H1 (cell line): ENCODE measurements at regions not wholly inside any gene's neighbourhood (a gene's known extent, or its start where the extent isn't known, plus 50 kb on each side); places are given as distances from the start of the nearest gene placed in this dataset.

Experiments used
- CTCF ChIA-PET: fragments of 300-600 bp; sonication (Branson Sonifier 250); formaldehyde crosslinking; loops from one replicate; lab custom pipeline; 2021; ENCODE audit not compliant: partially characterized antibody; lab: Charles Lee
- POLR2A ChIA-PET: fragments of 300-600 bp; sonication (Branson Sonifier 250); formaldehyde crosslinking; loops from one replicate; lab custom pipeline; 2021; ENCODE audit warnings: inconsistent platforms; ENCODE audit not compliant: partially characterized antibody; lab: Charles Lee
- DNase-seq, 2 experiments: peaks; one replicate each; pipeline versions ENCODE4 v3.0.0 to v3.0.0-alpha.2; 2010 to 2022; ENCODE audit warnings: low spot score in 2 of 2, low read depth in 1 of 2, mixed read lengths in 1 of 2
- FAIRE-seq: peaks from 2 replicates; lab custom pipeline; 2011; peaks lifted over from hg19 to GRCh38; lab: Jason Lieb, UNC
- H2AFZ ChIP-seq: 2 replicates; pipeline ENCODE4 v1.8.1; 2012; ENCODE audit warnings: low read length, inconsistent platforms
- H2AK5ac ChIP-seq: 2 replicates; pipeline ENCODE4 v1.6.1; 2013; ENCODE audit warnings: low read depth, low read length
- H2BK120ac ChIP-seq: replicated peaks from 2 replicates; pipeline ENCODE3; 2013; ENCODE audit warnings: low read depth, low read length, inconsistent platforms
- H2BK12ac ChIP-seq: 2 replicates; pipeline ENCODE4 v1.6.1; 2013; ENCODE audit warnings: low read depth, low read length
- H2BK15ac ChIP-seq: 2 replicates; pipeline ENCODE4 v1.6.1; 2013; ENCODE audit warnings: low read length
- H2BK20ac ChIP-seq: 2 replicates; pipeline ENCODE4 v1.6.1; 2013; ENCODE audit warnings: low read length
- H2BK5ac ChIP-seq: 2 replicates; pipeline ENCODE4 v1.6.1; 2013; ENCODE audit warnings: low read depth, low read length
- H3K14ac ChIP-seq: 2 replicates; pipeline ENCODE4 v1.6.1; 2013; ENCODE audit warnings: inconsistent platforms; ENCODE audit not compliant: insufficient read length
- H3K18ac ChIP-seq: 2 replicates; pipeline ENCODE4 v1.6.1; 2013; ENCODE audit warnings: low read length; ENCODE audit errors: extremely low read depth
- H3K23ac ChIP-seq: 2 replicates; pipeline ENCODE4 v1.6.1; 2013; ENCODE audit warnings: inconsistent platforms; ENCODE audit not compliant: insufficient read length
- H3K23me2 ChIP-seq: 2 replicates; pipeline ENCODE4 v1.6.1; 2013; ENCODE audit warnings: low read depth, low read length
- H3K27ac ChIP-seq: 2 replicates; pipeline ENCODE4 v1.6.1; 2011; ENCODE audit warnings: low read depth, low read length, inconsistent platforms
- H3K27me3 ChIP-seq, 4 experiments: replicated peaks in 1 of 4; 1 replicate in 1 of 4; 2 replicates in 3 of 4; pipeline versions ENCODE4 v1.6.1 to v1.8.1; 2011 to 2013; ENCODE audit warnings: low read length in 3 of 4, mild to moderate bottlenecking in 3 of 4, inconsistent platforms in 2 of 4, mixed read lengths in 2 of 4, moderate library complexity in 1 of 4; ENCODE audit not compliant: control insufficient read depth in 3 of 4, insufficient read depth in 3 of 4; ENCODE audit errors: extremely low read depth in 1 of 4
- H3K36me3 ChIP-seq, 4 experiments: 2 replicates each; pipeline versions ENCODE4 v1.6.1 to v1.8.1; 2011 to 2013; ENCODE audit warnings: mild to moderate bottlenecking in 4 of 4, low read length in 3 of 4, moderate library complexity in 2 of 4, control low read depth in 1 of 4, inconsistent platforms in 1 of 4; ENCODE audit not compliant: insufficient read depth in 4 of 4, control insufficient read depth in 2 of 4
- H3K4ac ChIP-seq: replicated peaks from 2 replicates; pipeline ENCODE3; 2013; ENCODE audit warnings: low read length, low read depth, mixed read lengths, inconsistent platforms; ENCODE audit not compliant: insufficient read length
- H3K4me1 ChIP-seq, 4 experiments: replicated peaks in 1 of 4; 1 replicate in 1 of 4; 2 replicates in 3 of 4; pipeline versions ENCODE4 v1.6.1 to v1.8.1; 2011 to 2013; ENCODE audit warnings: low read length in 3 of 4, inconsistent platforms in 2 of 4, mixed read lengths in 1 of 4; ENCODE audit not compliant: insufficient read depth in 4 of 4, control insufficient read depth in 3 of 4
- H3K4me2 ChIP-seq, 2 experiments: 2 replicates each; pipeline versions ENCODE4 v1.6.1 to v1.8.1; 2011 to 2013; ENCODE audit warnings: low read depth in 2 of 2, low read length in 2 of 2, control low read depth in 1 of 2, inconsistent platforms in 1 of 2, mild to moderate bottlenecking in 1 of 2; ENCODE audit not compliant: insufficient read depth in 1 of 2
- H3K4me3 ChIP-seq, 4 experiments: fragments of 200-600, 300-600 bp in 1 of 4; sonication (generic), shearing (Covaris generic), sonication (Bioruptor Twin) in 1 of 4; 2 replicates each; pipeline versions ENCODE4 v1.5.1 to v1.8.1; 2011 to 2016; ENCODE audit warnings: low read length in 4 of 4, low read depth in 3 of 4, control low read depth in 2 of 4, inconsistent platforms in 2 of 4, mild to moderate bottlenecking in 2 of 4, mixed read lengths in 1 of 4, moderate library complexity in 1 of 4; ENCODE audit not compliant: insufficient read depth in 2 of 4; ENCODE audit errors: extremely low read depth in 1 of 4
- H3K56ac ChIP-seq: replicated peaks from 2 replicates; pipeline ENCODE3; 2013; ENCODE audit warnings: low read depth, mild to moderate bottlenecking, mixed read lengths, low read length, inconsistent platforms; ENCODE audit not compliant: insufficient read length
- H3K79me1 ChIP-seq: 2 replicates; pipeline ENCODE4 v1.6.1; 2013; ENCODE audit warnings: low read depth, low read length, control low read depth
- H3K79me2 ChIP-seq, 2 experiments: 2 replicates each; pipeline versions ENCODE4 v1.6.1 to v1.8.1; 2012 to 2013; ENCODE audit warnings: low read length in 2 of 2, mild to moderate bottlenecking in 2 of 2, inconsistent platforms in 1 of 2; ENCODE audit not compliant: insufficient read depth in 2 of 2, control insufficient read depth in 1 of 2
- H3K9ac ChIP-seq, 4 experiments: replicated peaks in 1 of 4; 1 replicate in 1 of 4; 2 replicates in 3 of 4; pipeline versions ENCODE4 v1.6.1 to v1.8.1; 2011 to 2013; ENCODE audit warnings: low read depth in 3 of 4, low read length in 3 of 4, control low read depth in 2 of 4, mild to moderate bottlenecking in 2 of 4, moderate library complexity in 2 of 4, inconsistent platforms in 1 of 4; ENCODE audit errors: extremely low read depth in 1 of 4
- H3K9me3 ChIP-seq, 2 experiments: 2 replicates each; pipeline versions ENCODE4 v1.6.1 to v1.8.1; 2012 to 2013; ENCODE audit warnings: mild to moderate bottlenecking in 2 of 2, moderate library complexity in 2 of 2, control low read depth in 1 of 2, inconsistent platforms in 1 of 2, low read depth in 1 of 2, low read length in 1 of 2, mixed read lengths in 1 of 2; ENCODE audit not compliant: insufficient read depth in 2 of 2
- H4K20me1 ChIP-seq, 2 experiments: replicated peaks in 1 of 2; 2 replicates each; pipeline versions ENCODE3 to v1.8.1; 2011 to 2013; ENCODE audit warnings: inconsistent platforms in 2 of 2, low read length in 2 of 2, mild to moderate bottlenecking in 1 of 2; ENCODE audit not compliant: insufficient read depth in 2 of 2, control insufficient read depth in 1 of 2
- H4K5ac ChIP-seq: 2 replicates; pipeline ENCODE4 v1.6.1; 2013; ENCODE audit warnings: low read length, low read depth, mixed read lengths, inconsistent platforms; ENCODE audit not compliant: insufficient read length
- H4K8ac ChIP-seq: 2 replicates; pipeline ENCODE4 v1.8.0; 2013; ENCODE audit warnings: mild to moderate bottlenecking, moderate library complexity, low read length, inconsistent platforms; ENCODE audit not compliant: insufficient read depth; ENCODE audit errors: extremely low read depth
- H4K91ac ChIP-seq: replicated peaks from 2 replicates; pipeline ENCODE3; 2013; ENCODE audit warnings: low read length, mixed read lengths, inconsistent platforms; ENCODE audit not compliant: insufficient read length
- BRCA1 ChIP-seq: IDR thresholded peaks from 2 replicates; pipeline ENCODE4 v1.6.1; 2012; ENCODE audit warnings: low read depth, low read length, improper control_type of control experiment
- CHD1 ChIP-seq: IDR thresholded peaks from 2 replicates; pipeline ENCODE4 v1.6.1; 2012; ENCODE audit warnings: low read depth, low read length, improper control_type of control experiment
- CHD2 ChIP-seq: IDR thresholded peaks from 2 replicates; pipeline ENCODE4 v1.6.1; 2012; ENCODE audit warnings: low read length, improper control_type of control experiment
- CTBP2 ChIP-seq: IDR thresholded peaks from 2 replicates; pipeline ENCODE4 v1.7.0; 2011; ENCODE audit warnings: borderline replicate concordance, mild to moderate bottlenecking, moderate library complexity, mixed read lengths, low read length; ENCODE audit not compliant: insufficient read depth, insufficient read length
- EP300 ChIP-seq, 2 experiments: IDR thresholded peaks; 1 replicate in 1 of 2; 2 replicates in 1 of 2; pipeline ENCODE4 v1.6.1; 2011 to 2012; ENCODE audit warnings: low read depth in 2 of 2, low read length in 2 of 2, mild to moderate bottlenecking in 2 of 2, borderline replicate concordance in 1 of 2, inconsistent platforms in 1 of 2, moderate library complexity in 1 of 2
- HDAC6 ChIP-seq: IDR thresholded peaks from one replicate; pipeline ENCODE4 v1.7.1; 2012; ENCODE audit warnings: low read depth, mild to moderate bottlenecking, inconsistent platforms, low read length, moderate library complexity
- RNF2 ChIP-seq: fragments of 200-900, 300-1000 bp; sonication (generic); IDR thresholded peaks from 2 replicates; pipeline ENCODE4 v1.7.1; 2016; ENCODE audit warnings: borderline replicate concordance, low read depth, mild to moderate bottlenecking, antibody characterized with exemption, low read length; ENCODE audit not compliant: poor library complexity, severe bottlenecking; ENCODE audit errors: missing control alignments
- SP1 ChIP-seq: IDR thresholded peaks from 2 replicates; pipeline ENCODE4 v1.6.1; 2011; ENCODE audit warnings: low read depth, low read length
- SP2 ChIP-seq: IDR thresholded peaks from 2 replicates; pipeline ENCODE4 v1.6.1; 2012; ENCODE audit warnings: mild to moderate bottlenecking, low read length, inconsistent platforms
- SRF ChIP-seq: IDR thresholded peaks from 2 replicates; pipeline ENCODE4 v1.6.1; 2011; ENCODE audit warnings: mild to moderate bottlenecking, low read depth, low read length, moderate library complexity
- TBP ChIP-seq: IDR thresholded peaks from 2 replicates; pipeline ENCODE4 v1.6.1; 2011; ENCODE audit warnings: low read depth, low read length, improper control_type of control experiment
- YY1 ChIP-seq: IDR thresholded peaks from 2 replicates; pipeline ENCODE4 v1.6.1; 2011; ENCODE audit warnings: low read depth, mild to moderate bottlenecking, low read length
- WGBS, 2 experiments: shearing (Covaris generic) in 1 of 2; methylation state at CpG; one replicate each; pipeline versions ENCODE4 v1.1.6 to v1.1.7; 2013 to 2015; ENCODE audit warnings: low lambda C conversion rate in 2 of 2, mixed read lengths in 2 of 2, inconsistent platforms in 1 of 2, low coverage in 1 of 2, missing lambda C conversion rate in 1 of 2; ENCODE audit not compliant: insufficient replicate concordance in 2 of 2, insufficient coverage in 1 of 2, insufficient read length in 1 of 2; ENCODE audit errors: extremely low coverage in 1 of 2, missing lambda C conversion rate in 1 of 2; 5-methylcytosine and 5-hydroxymethylcytosine counted together
- TF ChIP-seq, protein P1 (sequence below): IDR thresholded peaks from 2 replicates; pipeline ENCODE4 v1.6.1; 2011; ENCODE audit warnings: low read length, improper control_type of control experiment

- Histone ChIP-seq H2AFZ (no peak overlapping the region), H3K9ac (no peak overlapping the region), H3K56ac (no peak overlapping the region), H3K23me2 (no peaks in the 10 kb centered on the region), H4K5ac (no peak overlapping the region), H3K79me1 (no peaks in the 10 kb centered on the region), H3K4me2 (no peak overlapping the region), H3K18ac (no peak overlapping the region), H2BK12ac (no peak overlapping the region), H4K91ac (no peak overlapping the region), H3K36me3 (no peaks in the 10 kb centered on the region), H4K8ac (no peak overlapping the region), H2BK5ac (no peak overlapping the region), H3K4ac (no peak overlapping the region), H3K4me3 (no peak overlapping the region), H4K20me1 (no peaks in the 10 kb centered on the region), H2BK15ac (no peak overlapping the region), H3K23ac (no peak overlapping the region), H3K14ac (no peak overlapping the region), H3K4me1 (no peaks in the 10 kb centered on the region), H3K9me3 (no peaks in the 10 kb centered on the region), H3K79me2 (no peaks in the 10 kb centered on the region), H2AK5ac (no peak overlapping the region), H3K27me3 (no peaks in the 10 kb centered on the region), H2BK120ac (no peak overlapping the region), H3K27ac (no peak overlapping the region), H2BK20ac (no peak overlapping the region)
- WGBS, 2 experiments: 90% methylated on average over 3 of the region's 3 CpGs; no CpG with 5 or more reads in 1 of the 2 experiments
- FAIRE-seq: no peak
- no peak for DNase-seq
- ChIA-PET POLR2A (no interaction called here), CTCF (interaction anchor here (0.6 kb wide), 1 partner anchor 225 kb away, joined by 5 read pairs; no protein-coding TSS in a partner anchor)
- TF ChIP-seq CTBP2: no peak
- TF ChIP-seq SP1: no peak
- no peak for TF ChIP-seq YY1
- TF ChIP-seq RNF2: no peak
- TF ChIP-seq HDAC6: no peak
- TF ChIP-seq TBP: no peak
- TF ChIP-seq, protein P1, sequence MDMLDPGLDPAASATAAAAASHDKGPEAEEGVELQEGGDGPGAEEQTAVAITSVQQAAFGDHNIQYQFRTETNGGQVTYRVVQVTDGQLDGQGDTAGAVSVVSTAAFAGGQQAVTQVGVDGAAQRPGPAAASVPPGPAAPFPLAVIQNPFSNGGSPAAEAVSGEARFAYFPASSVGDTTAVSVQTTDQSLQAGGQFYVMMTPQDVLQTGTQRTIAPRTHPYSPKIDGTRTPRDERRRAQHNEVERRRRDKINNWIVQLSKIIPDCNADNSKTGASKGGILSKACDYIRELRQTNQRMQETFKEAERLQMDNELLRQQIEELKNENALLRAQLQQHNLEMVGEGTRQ: no peak
- TF ChIP-seq CHD1: no peak
- TF ChIP-seq CHD2: no peak
- TF ChIP-seq BRCA1: no peak
- TF ChIP-seq SRF: no peak
- TF ChIP-seq SP2: no peak
- no peak for TF ChIP-seq EP300 (IDR thresholded peaks at IDR 0.05; ENCODE audit: borderline replicate concordance in 1 of 2, low read depth in 2 of 2, low read length in 2 of 2)
Observed at GRCh38 chr2:182559623-182560022, 132.8 kb upstream of the PDE1A start.
